PC-3 (cell line): ENCODE measurements at regions not wholly inside any gene's neighbourhood (a gene's known extent, or its start where the extent isn't known, plus 50 kb on each side); places are given as distances from the start of the nearest gene placed in this dataset.

ENCODE experiments used
- CTCF ChIP-seq: fragments of 300-600 bp; sonication (generic); conservative IDR thresholded peaks from 2 replicates; pipeline ENCODE4 v1.5.1; 2017; ENCODE audit warnings: antibody characterized with exemption, low read depth, mild to moderate bottlenecking, low read length
- EZH2 ChIP-seq: fragments of 300-600 bp; sonication (generic); IDR thresholded peaks from one replicate; pipeline ENCODE4 v1.6.1; 2017; ENCODE audit warnings: antibody characterized with exemption, mild to moderate bottlenecking, low read length; ENCODE audit not compliant: unreplicated experiment
- EZH2phosphoT487 ChIP-seq: fragments of 300-600 bp; sonication (generic); IDR thresholded peaks from 2 replicates; pipeline ENCODE4 v1.6.1; 2018; ENCODE audit warnings: mild to moderate bottlenecking, antibody characterized with exemption, low read length, borderline replicate concordance

DNA sequence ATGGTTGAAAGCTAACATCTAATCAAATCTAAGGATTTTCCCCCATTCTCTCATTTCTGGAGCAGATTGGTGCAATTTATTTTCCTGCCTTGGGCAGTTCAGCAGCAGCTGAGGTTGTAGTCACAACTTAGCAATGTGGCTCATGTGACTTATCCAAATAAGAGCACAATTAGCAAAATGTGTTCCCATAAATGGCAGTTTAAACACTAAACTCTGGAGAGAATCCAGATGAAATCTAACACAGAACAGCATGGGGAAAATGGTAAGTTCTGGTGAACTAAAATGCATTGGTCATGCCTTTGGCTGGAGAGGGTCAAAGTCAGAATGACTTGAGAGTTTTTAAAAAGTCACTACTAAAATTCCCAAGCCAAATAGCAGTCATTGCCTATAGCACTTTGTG is 422.6 kb upstream of the DIPK2B start:
- TF ChIP-seq CTCF = no peak
- no peak for TF ChIP-seq EZH2phosphoT487
- TF ChIP-seq EZH2 = no peak
